Stimulated activated naive B cell treated with anti-CD40 and anti-IgM and Interleukin-4, amounts not matched to agents 10 μg/mL and 1 μg/mL and 100 μg/mL, for 72 hours (primary cell): ENCODE measurements at regions not wholly inside any gene's neighbourhood (a gene's known extent, or its start where the extent isn't known, plus 50 kb on each side); places are given as distances from the start of the nearest gene placed in this dataset.
"Not testable (repeated sequence)": the region's sequence is repeated elsewhere in the genome, so short reads cannot be mapped to it uniquely, and the experiment has no call there.

Experiments
- ATAC-seq, 2 donors: fragments of 150-1000 bp; cut with Tn5 transposase; replicated peaks; 2 replicates each; pipeline ENCODE4 v1.10.0; 2021; ENCODE audit warnings: moderate library complexity in 1 of 2
- DNase-seq: peaks from one replicate; pipeline ENCODE4 v3.0.0; 2021
- H3K27ac Mint-ChIP-seq: one replicate; pipeline ENCODE4 v1.8.0; 2022; ENCODE audit warnings: mild to moderate bottlenecking, mixed read lengths
- H3K27me3 Mint-ChIP-seq, 2 donors: one replicate each; pipeline ENCODE4 v1.8.0; 2022; ENCODE audit warnings: mixed read lengths in 2 of 2
- H3K36me3 Mint-ChIP-seq, 2 donors: one replicate each; pipeline ENCODE4 v1.8.0; 2022; ENCODE audit warnings: mixed read lengths in 2 of 2, mild to moderate bottlenecking in 1 of 2
- H3K4me1 Mint-ChIP-seq, 2 donors: one replicate each; pipeline ENCODE4 v1.8.0; 2022; ENCODE audit warnings: mixed read lengths in 2 of 2, mild to moderate bottlenecking in 1 of 2
- H3K4me3 Mint-ChIP-seq, 2 donors: one replicate each; pipeline ENCODE4 v1.8.0; 2022; ENCODE audit warnings: mild to moderate bottlenecking in 2 of 2, mixed read lengths in 2 of 2, moderate library complexity in 1 of 2
- H3K9me3 Mint-ChIP-seq, 2 donors: one replicate each; pipeline ENCODE4 v1.8.0; 2022; ENCODE audit warnings: mixed read lengths in 2 of 2, mild to moderate bottlenecking in 1 of 2

- H3K9me3 Mint-ChIP-seq, H3K27me3 Mint-ChIP-seq, H3K36me3 Mint-ChIP-seq, DNase-seq, H3K4me1 Mint-ChIP-seq, H3K27ac Mint-ChIP-seq, ATAC-seq, H3K4me3 Mint-ChIP-seq: not testable (repeated sequence)
Measured at GRCh38 chr5:98031036-98031435, 742.4 kb upstream of the RGMB start.

- Mint-ChIP-seq H3K9me3 (peaks cover 4 to 5% of the 10 kb centered on the region in 2 donors), H3K4me3 (no peak overlapping the region), H3K27me3 (no peaks in the 10 kb centered on the region), H3K36me3 (no peaks in the 10 kb centered on the region), H3K27ac (no peak overlapping the region), H3K4me1 (peaks cover 0 to 7% of the 10 kb centered on the region in 2 donors)
- DNase-seq (peak; percentile 5), ATAC-seq (peak; percentile 67 to 76)
Measured at GRCh38 chr5:98031496-98031895, 742.0 kb upstream of the RGMB start.

- Mint-ChIP-seq H3K4me1 (peaks cover 0 to 7% of the 10 kb centered on the region in 2 donors), H3K9me3 (peaks cover 4 to 5% of the 10 kb centered on the region in 2 donors), H3K27ac (no peak overlapping the region), H3K4me3 (no peak overlapping the region), H3K36me3 (no peaks in the 10 kb centered on the region), H3K27me3 (no peaks in the 10 kb centered on the region)
- no peak for ATAC-seq
- no peak for DNase-seq
Measured at GRCh38 chr5:98031926-98032325, 741.5 kb upstream of the RGMB start.

GRCh38 chr5:98041661-98042060 is 731.8 kb upstream of the RGMB start:
- Mint-ChIP-seq H3K27ac (no peak overlapping the region), H3K27me3 (no peaks in the 10 kb centered on the region), H3K9me3 (peaks cover 4% of the 10 kb centered on the region in 2 donors), H3K4me3 (no peak overlapping the region), H3K36me3 (no peaks in the 10 kb centered on the region), H3K4me1 (no peaks in the 10 kb centered on the region)
- no peak for DNase-seq
- no peak for ATAC-seq

- no peaks in the 10 kb centered on the region for H3K4me1 Mint-ChIP-seq
- H3K27me3 Mint-ChIP-seq = no peaks in the 10 kb centered on the region
- H3K36me3 Mint-ChIP-seq = no peaks in the 10 kb centered on the region
- H3K4me3 Mint-ChIP-seq = no peak overlapping the region
- no peak overlapping the region for H3K27ac Mint-ChIP-seq
- peaks cover 4% of the 10 kb centered on the region in 2 donors for H3K9me3 Mint-ChIP-seq
- ATAC-seq = no peak
- DNase-seq = no peak
Measured at GRCh38 chr5:98042521-98042920, 730.9 kb upstream of the RGMB start.

- ATAC-seq (no peak), DNase-seq (no peak)
- Mint-ChIP-seq H3K4me1 (no peaks in the 10 kb centered on the region), H3K9me3 (peaks cover 4% of the 10 kb centered on the region in 2 donors), H3K27me3 (no peaks in the 10 kb centered on the region), H3K27ac (no peak overlapping the region), H3K36me3 (no peaks in the 10 kb centered on the region), H3K4me3 (no peak overlapping the region)
Measured at GRCh38 chr5:98042961-98043360, 730.5 kb upstream of the RGMB start.

- no peaks in the 10 kb centered on the region for H3K4me1 Mint-ChIP-seq
- peak in 1 of 2 donors; percentile 5 for ATAC-seq
- no peak for DNase-seq
- no peaks in the 10 kb centered on the region for H3K9me3 Mint-ChIP-seq
- no peaks in the 10 kb centered on the region for H3K27me3 Mint-ChIP-seq
- H3K4me3 Mint-ChIP-seq = no peak overlapping the region
- H3K27ac Mint-ChIP-seq = no peak overlapping the region
- no peaks in the 10 kb centered on the region for H3K36me3 Mint-ChIP-seq
Measured at GRCh38 chr5:98050583-98050982, 722.9 kb upstream of the RGMB start.

- H3K27me3 Mint-ChIP-seq = no peaks in the 10 kb centered on the region
- H3K4me3 Mint-ChIP-seq = no peak overlapping the region
- ATAC-seq (no peak), DNase-seq (no peak)
- H3K36me3 Mint-ChIP-seq = no peaks in the 10 kb centered on the region
- no peaks in the 10 kb centered on the region for H3K9me3 Mint-ChIP-seq
- no peak overlapping the region for H3K27ac Mint-ChIP-seq
- H3K4me1 Mint-ChIP-seq = no peaks in the 10 kb centered on the region
Measured at GRCh38 chr5:98053170-98053569, 720.3 kb upstream of the RGMB start.

- Mint-ChIP-seq H3K27me3 (no peaks in the 10 kb centered on the region), H3K27ac (no peak overlapping the region), H3K36me3 (no peaks in the 10 kb centered on the region), H3K4me3 (no peak overlapping the region), H3K4me1 (no peaks in the 10 kb centered on the region), H3K9me3 (no peaks in the 10 kb centered on the region)
- DNase-seq (no peak), ATAC-seq (no peak)
Measured at GRCh38 chr5:98060148-98060547, 713.3 kb upstream of the RGMB start.

- Mint-ChIP-seq H3K9me3 (no peaks in the 10 kb centered on the region), H3K4me3 (no peak overlapping the region), H3K27me3 (no peaks in the 10 kb centered on the region), H3K36me3 (no peaks in the 10 kb centered on the region), H3K27ac (no peak overlapping the region), H3K4me1 (no peaks in the 10 kb centered on the region)
- no peak for DNase-seq
- no peak for ATAC-seq
Measured at GRCh38 chr5:98064118-98064685, 709.3 kb upstream of the RGMB start.

- H3K4me1 Mint-ChIP-seq = no peaks in the 10 kb centered on the region
- no peaks in the 10 kb centered on the region for H3K27me3 Mint-ChIP-seq
- no peak for ATAC-seq
- H3K27ac Mint-ChIP-seq = no peak overlapping the region
- no peak for DNase-seq
- H3K4me3 Mint-ChIP-seq = no peak overlapping the region
- H3K9me3 Mint-ChIP-seq = no peaks in the 10 kb centered on the region
- no peaks in the 10 kb centered on the region for H3K36me3 Mint-ChIP-seq
Measured at GRCh38 chr5:98065261-98065909, 708.1 kb upstream of the RGMB start.

GRCh38 chr5:98066910-98067309 is 706.6 kb upstream of the RGMB start:
- Mint-ChIP-seq H3K4me1 (no peaks in the 10 kb centered on the region), H3K36me3 (no peaks in the 10 kb centered on the region), H3K27ac (no peak overlapping the region), H3K9me3 (no peaks in the 10 kb centered on the region), H3K4me3 (no peak overlapping the region), H3K27me3 (no peaks in the 10 kb centered on the region)
- DNase-seq = no peak
- ATAC-seq = no peak

- no peaks in the 10 kb centered on the region for H3K36me3 Mint-ChIP-seq
- H3K4me3 Mint-ChIP-seq = no peak overlapping the region
- ATAC-seq (no peak), DNase-seq (no peak)
- no peaks in the 10 kb centered on the region for H3K9me3 Mint-ChIP-seq
- H3K4me1 Mint-ChIP-seq = no peaks in the 10 kb centered on the region
- H3K27me3 Mint-ChIP-seq = no peaks in the 10 kb centered on the region
- no peak overlapping the region for H3K27ac Mint-ChIP-seq
Measured at GRCh38 chr5:98069876-98070512, 703.5 kb upstream of the RGMB start.

GRCh38 chr5:98072921-98073320 is 700.5 kb upstream of the RGMB start:
- no peak overlapping the region for H3K4me3 Mint-ChIP-seq
- no peak overlapping the region for H3K27ac Mint-ChIP-seq
- H3K4me1 Mint-ChIP-seq = no peaks in the 10 kb centered on the region
- H3K27me3 Mint-ChIP-seq = no peaks in the 10 kb centered on the region
- no peaks in the 10 kb centered on the region for H3K36me3 Mint-ChIP-seq
- no peak for DNase-seq
- ATAC-seq = no peak
- H3K9me3 Mint-ChIP-seq = no peaks in the 10 kb centered on the region

- Mint-ChIP-seq H3K27me3 (no peaks in the 10 kb centered on the region), H3K9me3 (peaks cover 0 to 5% of the 10 kb centered on the region in 2 donors), H3K4me3 (no peak overlapping the region), H3K4me1 (no peaks in the 10 kb centered on the region), H3K36me3 (no peaks in the 10 kb centered on the region), H3K27ac (no peak overlapping the region)
- DNase-seq = no peak
- ATAC-seq = no peak
Measured at GRCh38 chr5:98076501-98076900, 697.0 kb upstream of the RGMB start.
